ENCODE measurements at regions not wholly inside any gene's neighbourhood (a gene's known extent, or its start where the extent isn't known, plus 50 kb on each side); places are given as distances from the start of the nearest gene placed in this dataset.
"Not testable (repeated sequence)": the region's sequence is repeated elsewhere in the genome, so short reads cannot be mapped to it uniquely, and the experiment has no call there.

DNA sequence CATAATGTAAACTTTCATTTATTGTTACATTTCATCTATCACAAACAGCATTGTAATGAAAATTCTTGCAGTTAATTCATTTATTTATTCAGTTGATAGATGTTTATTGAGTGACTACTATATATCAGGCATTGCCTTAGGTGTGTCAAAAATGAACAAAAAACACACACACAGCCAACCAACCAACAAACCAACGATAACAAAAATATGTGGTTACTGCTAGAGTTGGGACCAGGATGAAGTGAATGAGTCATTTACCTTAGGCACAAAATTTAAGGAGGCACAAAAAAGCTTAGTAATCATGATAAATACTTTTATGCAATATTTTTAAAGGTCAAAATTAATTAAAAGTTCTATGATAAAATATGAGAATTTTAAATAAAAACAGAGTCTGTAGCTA lies 223.4 kb downstream of the CSNK1G3 start:
- no peak for FAIRE-seq
- no peak for DNase-seq (ENCODE audit: low spot score in 2 of 2)

- no peak for DNase-seq (ENCODE audit: low spot score in 2 of 2)
- no peak for FAIRE-seq
These were observed 220.3 kb downstream of the CSNK1G3 start for GRCh38 chr5:123732257-123732656.

DNA sequence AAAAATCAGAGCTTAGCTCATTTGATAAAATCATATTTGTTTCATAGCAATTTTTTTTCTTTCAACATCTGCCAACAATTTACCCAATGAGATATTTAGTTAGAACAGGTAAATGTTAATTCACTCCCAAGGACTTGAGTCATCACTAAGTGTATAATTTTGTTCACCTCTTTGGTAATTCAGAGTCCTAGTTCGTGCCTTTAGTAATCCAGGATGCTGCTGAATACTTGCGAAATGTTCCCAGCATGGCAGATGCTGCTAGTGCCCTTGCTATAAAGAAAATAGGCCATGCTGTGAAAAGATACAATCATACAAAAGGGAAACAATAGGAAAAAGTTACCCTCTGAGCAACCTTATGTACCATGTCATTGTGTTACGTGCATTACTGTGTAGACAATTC lies 210.5 kb downstream of the CSNK1G3 start:
- FAIRE-seq (no peak), DNase-seq (ENCODE audit: low spot score in 2 of 2) (no peak)

DNA sequence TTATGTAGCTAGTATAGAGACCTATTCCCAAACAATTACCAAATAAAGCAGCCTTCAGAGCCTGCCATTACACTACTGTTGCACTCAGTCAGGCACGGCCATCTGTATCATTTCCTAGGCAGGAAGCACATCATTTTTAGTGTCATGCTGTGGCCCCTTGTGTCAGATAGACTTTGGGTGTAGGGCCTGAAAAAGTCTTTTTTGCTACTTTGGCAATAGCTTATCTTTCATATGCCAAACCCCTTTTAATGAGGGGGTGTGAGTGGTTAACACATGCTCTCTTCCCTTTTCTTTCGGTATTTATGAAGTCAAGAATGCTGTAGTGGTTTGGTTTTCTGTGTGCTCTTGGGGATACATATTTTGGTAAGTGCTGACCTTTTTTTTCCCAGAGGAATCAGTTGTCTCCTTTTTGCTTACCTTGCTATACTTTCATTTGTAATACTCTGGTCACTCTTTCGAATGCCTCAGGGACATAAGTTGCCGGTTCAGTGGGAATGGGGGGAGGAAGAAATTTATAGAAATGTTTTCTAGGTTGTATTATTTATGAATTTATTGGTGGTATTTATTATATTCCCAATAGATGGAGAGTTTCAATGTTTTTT lies 209.8 kb downstream of the CSNK1G3 start:
- no peak for DNase-seq (ENCODE audit: low spot score in 2 of 2)
- no peak for FAIRE-seq

DNA sequence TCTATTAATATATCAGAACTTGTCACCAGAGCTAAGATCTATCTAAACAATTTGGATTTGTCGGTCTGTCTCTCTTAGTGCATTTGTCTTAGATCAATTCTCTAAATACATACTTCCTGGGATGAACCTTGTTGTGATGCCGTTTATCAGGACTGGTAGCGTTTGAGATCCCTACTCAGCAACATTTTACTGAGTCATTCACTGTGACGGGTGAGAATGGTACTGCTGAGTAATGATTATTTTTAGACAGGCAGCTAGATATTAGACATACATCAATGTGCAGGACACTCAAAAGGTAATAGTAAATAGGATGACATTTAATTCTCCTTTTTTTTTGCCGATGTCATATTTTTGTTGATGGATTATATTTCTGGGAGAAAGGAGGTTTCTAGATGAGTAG lies 209.0 kb downstream of the CSNK1G3 start:
- FAIRE-seq = no peak
- DNase-seq (ENCODE audit: low spot score in 2 of 2) = no peak

DNA sequence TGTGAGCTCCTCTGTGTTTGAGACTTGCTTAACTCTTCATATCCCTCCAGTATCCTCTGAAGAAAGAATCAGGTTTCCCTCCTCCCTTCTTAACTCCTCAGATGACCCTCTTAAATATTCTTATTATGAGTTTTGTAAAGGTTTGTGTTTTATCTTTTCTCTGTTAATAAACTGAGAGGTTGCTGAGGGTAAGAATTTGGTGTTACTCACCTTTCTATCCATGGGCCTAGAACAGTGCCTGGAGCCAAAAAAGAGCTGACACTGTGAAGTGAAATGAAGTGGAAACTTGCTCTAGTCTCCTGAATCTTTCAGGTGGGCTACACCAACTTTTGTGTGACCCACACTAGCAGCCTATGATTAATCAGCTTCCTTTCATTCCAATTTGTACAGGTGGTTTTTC lies 208.4 kb downstream of the CSNK1G3 start:
- DNase-seq (ENCODE audit: low spot score in 2 of 2) = no peak
- FAIRE-seq = no peak

- FAIRE-seq (no peak), DNase-seq (ENCODE audit: low spot score in 2 of 2) (no peak)
These were observed 207.0 kb downstream of the CSNK1G3 start for GRCh38 chr5:123719004-123719403.

DNA sequence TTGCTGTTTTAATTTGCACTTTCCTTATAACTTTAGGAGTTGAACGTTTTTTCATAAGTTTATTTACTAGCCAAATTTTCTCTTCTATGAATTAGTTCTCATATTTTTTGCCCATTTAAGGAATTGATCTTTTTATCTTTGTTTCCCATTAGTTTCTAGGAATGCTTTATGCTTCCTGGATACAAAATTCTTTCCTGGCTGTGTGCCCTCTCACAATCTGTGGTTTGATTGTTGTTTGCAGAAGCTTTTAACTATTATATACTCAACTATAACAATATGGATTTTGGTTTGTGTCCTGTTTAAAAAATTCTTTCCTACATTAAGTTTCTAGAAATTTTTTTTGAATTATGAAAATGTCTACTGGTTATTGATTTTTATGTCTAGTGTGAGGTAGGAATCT lies 206.3 kb downstream of the CSNK1G3 start:
- DNase-seq (ENCODE audit: low spot score in 2 of 2) = no peak
- no peak for FAIRE-seq

GRCh38 chr5:123717139-123717538 lies 205.2 kb downstream of the CSNK1G3 start:
- DNase-seq (ENCODE audit: low spot score in 2 of 2) = no peak
- no peak for FAIRE-seq

DNA sequence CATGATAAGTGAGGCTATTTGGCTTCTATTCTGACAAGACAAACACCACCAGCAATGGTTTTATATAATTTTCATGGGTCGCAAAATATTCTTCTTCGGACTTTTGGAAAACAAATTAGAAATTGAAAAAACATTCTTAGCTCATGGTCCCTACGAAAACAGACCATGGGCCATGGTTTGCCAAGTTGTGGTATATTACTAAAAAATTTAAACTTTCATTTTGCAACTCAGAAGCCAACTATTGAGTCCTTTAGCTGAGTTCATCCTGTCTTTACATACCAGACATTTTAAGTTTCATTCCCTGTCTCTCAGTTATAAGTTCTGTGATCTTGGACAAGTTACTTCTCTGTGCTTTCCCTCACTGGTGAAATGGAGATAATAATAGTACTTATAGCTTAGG lies 198.1 kb downstream of the CSNK1G3 start:
- DNase-seq (ENCODE audit: low spot score in 2 of 2) (no peak), FAIRE-seq (no peak)

DNA sequence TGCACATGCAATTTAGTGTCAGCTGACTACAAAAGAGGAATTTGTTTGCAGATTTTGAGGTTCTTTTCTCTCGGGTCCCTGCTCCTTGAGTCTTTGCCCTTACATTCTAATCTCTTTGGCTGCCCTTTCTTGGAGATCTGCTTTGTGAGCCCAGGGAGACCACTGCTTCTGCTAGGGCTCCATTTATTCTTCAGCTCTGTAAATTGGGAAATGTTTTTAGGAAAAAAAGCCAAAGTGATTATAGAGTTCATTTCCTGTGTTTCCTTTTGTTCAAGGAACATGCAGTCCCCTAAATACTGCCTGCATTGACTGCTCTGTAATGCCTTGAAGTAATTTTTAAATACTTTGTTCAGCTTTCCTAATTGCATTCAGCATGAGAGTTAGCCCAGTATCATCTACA lies 197.4 kb downstream of the CSNK1G3 start:
- FAIRE-seq (no peak), DNase-seq (ENCODE audit: low spot score in 2 of 2) (no peak)

DNA sequence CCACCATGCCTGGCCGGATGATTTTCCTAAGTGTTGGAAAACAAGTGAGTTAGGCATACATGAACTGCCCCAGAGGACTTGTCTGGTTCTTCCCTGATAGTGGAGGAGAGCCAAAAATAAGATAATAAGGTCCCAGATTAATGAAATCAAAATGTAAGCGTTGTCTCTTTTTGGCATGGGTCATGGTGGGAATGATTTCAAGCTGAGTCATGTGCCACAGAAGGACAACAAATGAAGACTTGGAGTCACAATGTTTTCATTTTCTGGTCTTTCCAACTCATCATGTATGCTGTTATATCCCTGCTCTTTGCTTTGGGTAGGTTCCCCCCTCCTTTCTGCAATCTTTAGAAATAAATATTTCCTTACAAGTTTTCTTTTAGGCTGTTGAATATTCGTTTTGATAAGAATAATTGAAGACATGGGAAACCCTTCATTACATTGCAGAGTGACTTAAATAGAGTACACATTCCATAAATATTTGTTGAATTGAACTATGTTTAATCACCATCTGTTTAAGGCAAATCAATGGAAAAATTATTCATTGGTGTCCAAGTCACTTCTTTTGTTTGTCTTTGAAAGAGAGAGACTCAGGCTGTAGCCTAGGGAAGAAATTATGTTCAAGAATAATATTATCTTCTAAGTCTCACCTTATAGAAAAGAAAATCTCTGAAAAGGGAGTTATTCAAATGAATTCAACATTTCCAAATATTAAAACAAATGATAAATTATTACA lies 196.3 kb downstream of the CSNK1G3 start:
- DNase-seq (ENCODE audit: low spot score in 2 of 2) (no peak), FAIRE-seq (no peak)

- no peak for DNase-seq (ENCODE audit: low spot score in 2 of 2)
- FAIRE-seq = no peak
These were observed 194.6 kb downstream of the CSNK1G3 start for GRCh38 chr5:123706531-123706930.

DNA sequence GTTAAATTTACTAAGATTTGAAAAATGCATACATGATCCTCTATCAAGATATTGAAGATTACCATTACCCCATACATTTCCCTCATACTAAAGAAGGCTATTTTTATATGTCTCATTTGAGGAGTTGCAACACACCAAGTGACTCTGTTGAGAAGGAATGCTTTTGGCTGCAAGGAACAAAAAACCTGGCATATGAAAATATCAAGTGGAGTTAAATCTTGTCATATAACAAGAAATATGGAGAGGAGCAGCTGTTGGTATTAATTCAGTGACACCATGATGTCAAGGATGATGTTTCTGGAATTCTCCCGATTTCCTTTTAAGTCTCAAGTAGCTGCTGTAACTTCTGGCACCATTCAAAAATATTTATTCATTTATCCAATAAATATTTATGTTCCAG lies 193.8 kb downstream of the CSNK1G3 start:
- FAIRE-seq (no peak), DNase-seq (ENCODE audit: low spot score in 2 of 2) (no peak)

GRCh38 chr5:123701511-123702200 lies 189.7 kb downstream of the CSNK1G3 start:
- DNase-seq (ENCODE audit: low spot score in 2 of 2) = no peak
- FAIRE-seq = no peak

GRCh38 chr5:123700624-123701287 lies 188.8 kb downstream of the CSNK1G3 start:
- DNase-seq (ENCODE audit: low spot score in 2 of 2) = no peak
- FAIRE-seq = no peak

GRCh38 chr5:123699571-123699970 lies 187.6 kb downstream of the CSNK1G3 start:
- FAIRE-seq = no peak
- DNase-seq (ENCODE audit: low spot score in 2 of 2) = no peak

GRCh38 chr5:123698937-123699336 lies 187.0 kb downstream of the CSNK1G3 start:
- not testable (repeated sequence) for DNase-seq (ENCODE audit: low spot score in 2 of 2); FAIRE-seq

DNA sequence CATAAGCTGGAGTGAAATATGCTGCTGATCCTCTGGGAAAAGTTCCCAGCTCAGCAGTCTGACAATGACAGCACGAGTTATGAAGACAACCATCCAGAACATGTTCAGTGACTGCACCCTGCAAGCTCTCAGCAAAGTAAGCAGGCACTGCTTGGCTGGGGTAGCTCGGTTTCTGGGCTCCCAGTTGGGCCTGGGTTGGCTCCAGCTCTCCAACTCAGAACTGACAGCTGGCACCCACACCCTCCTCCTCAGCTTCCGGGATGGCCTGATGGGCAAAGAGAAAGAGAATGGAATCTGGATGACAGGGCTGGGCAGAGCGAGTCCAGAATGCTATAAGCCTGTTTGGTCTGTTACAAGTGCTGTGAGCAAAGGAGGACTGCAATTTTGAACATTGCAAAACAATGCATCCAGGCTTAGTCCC lies 185.0 kb downstream of the CSNK1G3 start:
- FAIRE-seq (peak; percentile 45), DNase-seq (ENCODE audit: low spot score in 2 of 2) (peak; percentile 12 to 14)

DNA sequence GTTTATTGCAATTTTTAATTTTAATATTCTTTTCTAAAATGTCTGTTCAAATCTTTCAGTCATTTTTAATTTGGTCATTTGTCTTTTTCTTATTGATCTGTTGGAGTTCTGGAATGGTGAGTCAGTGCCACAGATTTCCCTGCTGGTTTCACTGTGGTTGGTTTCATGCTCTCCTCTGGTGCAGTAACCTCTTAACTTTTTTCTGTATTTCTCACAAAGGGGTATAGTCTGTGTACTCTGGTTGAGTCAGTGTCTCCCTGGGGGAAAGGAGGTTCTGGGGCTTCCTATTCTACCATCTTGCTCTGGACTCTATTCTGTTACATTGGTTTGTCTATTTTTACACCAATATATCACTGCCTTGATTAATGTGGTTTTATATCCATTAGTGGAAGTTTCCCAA lies 178.8 kb downstream of the CSNK1G3 start:
- no peak for FAIRE-seq
- no peak for DNase-seq (ENCODE audit: low spot score in 2 of 2)

GRCh38 chr5:123681061-123681460 lies 169.1 kb downstream of the CSNK1G3 start:
- DNase-seq (ENCODE audit: low spot score in 2 of 2) = no peak
- no peak for FAIRE-seq

All from frontal cortex (tissue), 3 donors.